ENCODE measurements at regions not wholly inside any gene's neighbourhood (a gene's known extent, or its start where the extent isn't known, plus 50 kb on each side); places are given as distances from the start of the nearest gene placed in this dataset.

GRCh38 chr9:38278931-38279679 is 113.4 kb upstream of the ALDH1B1 start:
- TF ChIP-seq, protein P1, sequence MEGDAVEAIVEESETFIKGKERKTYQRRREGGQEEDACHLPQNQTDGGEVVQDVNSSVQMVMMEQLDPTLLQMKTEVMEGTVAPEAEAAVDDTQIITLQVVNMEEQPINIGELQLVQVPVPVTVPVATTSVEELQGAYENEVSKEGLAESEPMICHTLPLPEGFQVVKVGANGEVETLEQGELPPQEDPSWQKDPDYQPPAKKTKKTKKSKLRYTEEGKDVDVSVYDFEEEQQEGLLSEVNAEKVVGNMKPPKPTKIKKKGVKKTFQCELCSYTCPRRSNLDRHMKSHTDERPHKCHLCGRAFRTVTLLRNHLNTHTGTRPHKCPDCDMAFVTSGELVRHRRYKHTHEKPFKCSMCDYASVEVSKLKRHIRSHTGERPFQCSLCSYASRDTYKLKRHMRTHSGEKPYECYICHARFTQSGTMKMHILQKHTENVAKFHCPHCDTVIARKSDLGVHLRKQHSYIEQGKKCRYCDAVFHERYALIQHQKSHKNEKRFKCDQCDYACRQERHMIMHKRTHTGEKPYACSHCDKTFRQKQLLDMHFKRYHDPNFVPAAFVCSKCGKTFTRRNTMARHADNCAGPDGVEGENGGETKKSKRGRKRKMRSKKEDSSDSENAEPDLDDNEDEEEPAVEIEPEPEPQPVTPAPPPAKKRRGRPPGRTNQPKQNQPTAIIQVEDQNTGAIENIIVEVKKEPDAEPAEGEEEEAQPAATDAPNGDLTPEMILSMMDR (conservative IDR thresholded peaks at IDR 0.05; ENCODE audit: low read length) = no peak
- no peak for TF ChIP-seq EZH2phosphoT487 (IDR thresholded peaks at IDR 0.05; ENCODE audit: borderline replicate concordance)

Data from Loucy (cell line).